Panc1 (cell line): ENCODE measurements at regions not wholly inside any gene's neighbourhood (a gene's known extent, or its start where the extent isn't known, plus 50 kb on each side); places are given as distances from the start of the nearest gene placed in this dataset.

ENCODE experiments used
- ATAC-seq: fragments of 200-7000 bp; cut with Tn5 transposase; 2 replicates; pipeline ENCODE4 v1.9.1; 2020; ENCODE audit warnings: mild to moderate bottlenecking, moderate library complexity
- BruUV-seq: library from RNA; stranded (reverse); fragments of 400-500 nt; replicated peaks from 2 replicates; lab custom pipeline; 2021; lab: Mats Ljungman, UMichigan
- CTCF ChIA-PET: fragments of 300-600 bp; sonication (Branson Sonifier 250); formaldehyde crosslinking; loops from one replicate; lab custom pipeline; 2022; ENCODE audit warnings: antibody characterized with exemption; lab: Charles Lee
- POLR2A ChIA-PET: fragments of 300-600 bp; sonication (Branson Sonifier 250); formaldehyde crosslinking; loops from one replicate; lab custom pipeline; 2022; ENCODE audit warnings: antibody characterized with exemption; lab: Charles Lee
- DNase-seq: peaks from one replicate; pipeline ENCODE4 v3.0.0-alpha.2; 2010; ENCODE audit warnings: low read depth, low spot score
- H3K27ac ChIP-seq: 2 replicates; pipeline ENCODE4 v1.5.1; 2011; ENCODE audit warnings: mild to moderate bottlenecking, low read length, inconsistent platforms
- H3K27me3 ChIP-seq: fragments of 200-500 bp; sonication (Bioruptor generic); 2 replicates; pipeline ENCODE4 v1.6.0; 2014; ENCODE audit warnings: low read length, inconsistent platforms; ENCODE audit not compliant: control insufficient read depth, insufficient read depth
- H3K36me3 ChIP-seq: fragments of 200-500 bp; sonication (Bioruptor generic); 2 replicates; pipeline ENCODE4 v1.5.1; 2014; ENCODE audit warnings: inconsistent platforms, mild to moderate bottlenecking, low read length, moderate library complexity; ENCODE audit not compliant: control insufficient read depth, insufficient read depth
- H3K4me1 ChIP-seq: 2 replicates; pipeline ENCODE4 v1.5.1; 2011; ENCODE audit warnings: inconsistent platforms, mild to moderate bottlenecking, low read length, moderate library complexity; ENCODE audit not compliant: control insufficient read depth, insufficient read depth
- H3K4me3 ChIP-seq, 2 experiments: 2 replicates each; pipeline ENCODE4 v1.5.1; 2011 to 2012; ENCODE audit warnings: low read depth in 2 of 2, low read length in 2 of 2, mild to moderate bottlenecking in 2 of 2, inconsistent platforms in 1 of 2, moderate library complexity in 1 of 2
- H3K9me3 ChIP-seq: fragments of 200-500 bp; sonication (Bioruptor generic); 2 replicates; pipeline ENCODE4 v1.5.1; 2014; ENCODE audit warnings: low read depth, mild to moderate bottlenecking, inconsistent platforms, low read length, moderate library complexity; ENCODE audit not compliant: control insufficient read depth, insufficient read depth
- CTCF ChIP-seq: fragments of 450-650 bp; IDR thresholded peaks from 2 replicates; pipeline ENCODE4 v1.5.1; 2017; ENCODE audit warnings: mild to moderate bottlenecking
- POLR2AphosphoS5 ChIP-seq: IDR thresholded peaks from 2 replicates; pipeline ENCODE4 v1.6.1; 2012; ENCODE audit warnings: mild to moderate bottlenecking, low read depth, low read length, moderate library complexity
- REST ChIP-seq, 2 experiments: IDR thresholded peaks; 2 replicates each; pipeline ENCODE4 v1.6.1; 2011 to 2012; ENCODE audit warnings: low read depth in 2 of 2, control low read depth in 1 of 2, low read length in 1 of 2, mild to moderate bottlenecking in 1 of 2, moderate library complexity in 1 of 2; ENCODE audit not compliant: insufficient read depth in 1 of 2
- SIN3A ChIP-seq: IDR thresholded peaks from 2 replicates; pipeline ENCODE4 v1.6.1; 2012; ENCODE audit warnings: low read depth, mild to moderate bottlenecking, low read length, moderate library complexity, borderline replicate concordance; ENCODE audit not compliant: insufficient read depth
- TCF7L2 ChIP-seq: IDR thresholded peaks from 2 replicates; pipeline ENCODE4 v1.6.1; 2011; ENCODE audit warnings: mild to moderate bottlenecking, low read depth, low read length, inconsistent platforms
- in situ Hi-C: cut with HindIII; loops from 2 replicates; pipeline ENCODE4 v1.10.0; 2016; ENCODE audit warnings: low sequenced_read_pairs, low pct_unique_long_range_greater_than_20kb
- intact Hi-C: fragments of 100-400 bp; cut with micrococcal nuclease; formaldehyde crosslinking; loops from one replicate; pipeline ENCODE4 v1.10.0; 2022; ENCODE audit not compliant: unreplicated experiment

GRCh38 chr5:4243479-4244264, 648.0 kb downstream of the IRX1 start:
- no peaks in the 10 kb centered on the region for H3K9me3 ChIP-seq
- ChIA-PET POLR2A (no interaction called here), CTCF (no interaction called here)
- no peak overlapping the region for H3K4me3 ChIP-seq
- BruUV-seq, result no TSS peak
- H3K36me3 ChIP-seq, result no peaks in the 10 kb centered on the region
- no peak overlapping the region for H3K27ac ChIP-seq
- no peak for TF ChIP-seq TCF7L2
- TF ChIP-seq CTCF, result no peak
- no peak for TF ChIP-seq SIN3A
- ATAC-seq (no peak), DNase-seq (no peak)
- no peaks in the 10 kb centered on the region for H3K27me3 ChIP-seq
- intact Hi-C loops, result no loop called here
- in situ Hi-C loops, result no loop called here
- no peaks in the 10 kb centered on the region for H3K4me1 ChIP-seq

GRCh38 chr5:4244306-4244705, 648.7 kb downstream of the IRX1 start:
- ATAC-seq (no peak), DNase-seq (no peak)
- Histone ChIP-seq H3K9me3 (no peaks in the 10 kb centered on the region), H3K4me1 (no peaks in the 10 kb centered on the region), H3K27ac (no peak overlapping the region), H3K27me3 (no peaks in the 10 kb centered on the region), H3K36me3 (no peaks in the 10 kb centered on the region), H3K4me3 (no peak overlapping the region)
- no TSS peak for BruUV-seq
- ChIA-PET CTCF (no interaction called here), POLR2A (no interaction called here)
- TF ChIP-seq REST (IDR thresholded peaks at IDR 0.05; ENCODE audit: insufficient read depth in 1 of 2, low read depth in 2 of 2, low read length in 1 of 2) (no peak), TCF7L2 (no peak), SIN3A (no peak), POLR2AphosphoS5 (no peak), CTCF (no peak)
- intact Hi-C loops, result no loop called here
- in situ Hi-C loops, result no loop called here
